ENCODE measurements at regions not wholly inside any gene's neighbourhood (a gene's known extent, or its start where the extent isn't known, plus 50 kb on each side); places are given as distances from the start of the nearest gene placed in this dataset.
"Not testable (repeated sequence)": the region's sequence is repeated elsewhere in the genome, so short reads cannot be mapped to it uniquely, and the experiment has no call there.

- no peak for DNase-seq (ENCODE audit: low read depth in 2 of 2)
These were observed 1227.6 kb downstream of the TYW1 start for GRCh38 chr7:68224041-68224741.

GRCh38 chr7:68231011-68231410 is 1234.4 kb downstream of the TYW1 start:
- not testable (repeated sequence) for DNase-seq (ENCODE audit: low read depth in 2 of 2)

- no peak for DNase-seq (ENCODE audit: low read depth in 2 of 2)
These were observed 1239.3 kb downstream of the TYW1 start for GRCh38 chr7:68235937-68236336.

- DNase-seq (ENCODE audit: low read depth in 2 of 2): no peak
These were observed 1241.7 kb downstream of the TYW1 start for GRCh38 chr7:68238204-68238805.

GRCh38 chr7:68243128-68243527 is 1246.5 kb downstream of the TYW1 start:
- no peak for DNase-seq (ENCODE audit: low read depth in 2 of 2)

- DNase-seq (ENCODE audit: low read depth in 2 of 2): no peak
These were observed 1247.8 kb downstream of the TYW1 start for GRCh38 chr7:68244389-68244788.

GRCh38 chr7:68245688-68246087 is 1249.1 kb downstream of the TYW1 start:
- DNase-seq (ENCODE audit: low read depth in 2 of 2): no peak

- no peak for DNase-seq (ENCODE audit: low read depth in 2 of 2)
These were observed 1249.6 kb downstream of the TYW1 start for GRCh38 chr7:68246189-68246633.

- no peak for DNase-seq (ENCODE audit: low read depth in 2 of 2)
These were observed 1250.5 kb downstream of the TYW1 start for GRCh38 chr7:68247126-68247525.

GRCh38 chr7:68247571-68247970 is 1250.9 kb downstream of the TYW1 start:
- DNase-seq (ENCODE audit: low read depth in 2 of 2): no peak

- no peak for DNase-seq (ENCODE audit: low read depth in 2 of 2)
These were observed 1252.3 kb downstream of the TYW1 start for GRCh38 chr7:68248973-68249372.

- no peak for DNase-seq (ENCODE audit: low read depth in 2 of 2)
These were observed 1253.0 kb downstream of the TYW1 start for GRCh38 chr7:68249611-68250010.

GRCh38 chr7:68250143-68250542 is 1253.5 kb downstream of the TYW1 start:
- DNase-seq (ENCODE audit: low read depth in 2 of 2): no peak

- DNase-seq (ENCODE audit: low read depth in 2 of 2): not testable (repeated sequence)
These were observed 1258.2 kb downstream of the TYW1 start for GRCh38 chr7:68254815-68255214.

GRCh38 chr7:68256295-68256694 is 1259.7 kb downstream of the TYW1 start:
- no peak for DNase-seq (ENCODE audit: low read depth in 2 of 2)

GRCh38 chr7:68258609-68259008 is 1262.0 kb downstream of the TYW1 start:
- DNase-seq (ENCODE audit: low read depth in 2 of 2): no peak

GRCh38 chr7:68265258-68265657 is 1268.6 kb downstream of the TYW1 start:
- no peak for DNase-seq (ENCODE audit: low read depth in 2 of 2)

GRCh38 chr7:68266004-68266579 is 1269.5 kb downstream of the TYW1 start:
- DNase-seq (ENCODE audit: low read depth in 2 of 2): no peak

- no peak for DNase-seq (ENCODE audit: low read depth in 2 of 2)
These were observed 1270.9 kb downstream of the TYW1 start for GRCh38 chr7:68267486-68267885.

- no peak for DNase-seq (ENCODE audit: low read depth in 2 of 2)
These were observed 1272.8 kb downstream of the TYW1 start for GRCh38 chr7:68269405-68269804.

- no peak for DNase-seq (ENCODE audit: low read depth in 2 of 2)
These were observed 1275.9 kb downstream of the TYW1 start for GRCh38 chr7:68272507-68272906.

- DNase-seq (ENCODE audit: low read depth in 2 of 2): no peak
These were observed 1280.1 kb downstream of the TYW1 start for GRCh38 chr7:68276725-68277124.

- DNase-seq (ENCODE audit: low read depth in 2 of 2): no peak
These were observed 1283.3 kb downstream of the TYW1 start for GRCh38 chr7:68279827-68280400.
